ENCODE measurements at regions not wholly inside any gene's neighbourhood (a gene's known extent, or its start where the extent isn't known, plus 50 kb on each side); places are given as distances from the start of the nearest gene placed in this dataset.

DNA sequence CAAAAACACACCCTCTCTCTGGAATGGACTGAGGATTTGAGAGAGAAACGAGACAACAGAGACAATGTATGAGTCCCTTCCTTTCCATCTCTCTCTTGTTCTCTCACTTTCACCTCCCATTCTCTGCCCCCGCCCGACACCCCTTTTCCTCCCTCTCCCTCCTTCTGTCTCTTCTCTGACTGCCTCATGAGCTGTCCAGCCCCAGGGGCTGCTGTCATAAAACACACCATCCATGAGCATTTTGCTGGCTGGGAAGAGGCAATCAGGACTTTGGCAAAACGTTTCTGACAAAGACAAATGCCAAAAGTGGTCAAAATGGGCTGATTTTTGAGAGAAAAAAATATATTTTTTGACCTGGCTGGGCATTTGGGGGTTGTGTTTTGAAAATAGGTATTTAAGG is 377.2 kb downstream of the EN1 start:
- H3K9me2 ChIP-seq (replicated peaks; ENCODE audit: low read depth, low read length) = no peaks in the 10 kb centered on the region
- H3K36me3 ChIP-seq (ENCODE audit: insufficient read depth, low read length) = no peaks in the 10 kb centered on the region
- H4K20me1 ChIP-seq (ENCODE audit: insufficient read depth, low read length, poor library complexity, severe bottlenecking) = no peaks in the 10 kb centered on the region
- no peaks in the 10 kb centered on the region for H3F3A ChIP-seq (ENCODE audit: low read depth)
- no peak overlapping the region for H3K4me3 ChIP-seq (ENCODE audit: low read length, poor library complexity, severe bottlenecking)
- no peaks in the 10 kb centered on the region for H3K79me2 ChIP-seq (ENCODE audit: insufficient read depth, low read length)
- H3K9me3 ChIP-seq (ENCODE audit: insufficient read depth, low read depth, low read length) = no peaks in the 10 kb centered on the region
- H3K27me3 ChIP-seq (ENCODE audit: insufficient read depth, low read length, poor library complexity, severe bottlenecking) = no peaks in the 10 kb centered on the region
- TF ChIP-seq, protein P1, sequence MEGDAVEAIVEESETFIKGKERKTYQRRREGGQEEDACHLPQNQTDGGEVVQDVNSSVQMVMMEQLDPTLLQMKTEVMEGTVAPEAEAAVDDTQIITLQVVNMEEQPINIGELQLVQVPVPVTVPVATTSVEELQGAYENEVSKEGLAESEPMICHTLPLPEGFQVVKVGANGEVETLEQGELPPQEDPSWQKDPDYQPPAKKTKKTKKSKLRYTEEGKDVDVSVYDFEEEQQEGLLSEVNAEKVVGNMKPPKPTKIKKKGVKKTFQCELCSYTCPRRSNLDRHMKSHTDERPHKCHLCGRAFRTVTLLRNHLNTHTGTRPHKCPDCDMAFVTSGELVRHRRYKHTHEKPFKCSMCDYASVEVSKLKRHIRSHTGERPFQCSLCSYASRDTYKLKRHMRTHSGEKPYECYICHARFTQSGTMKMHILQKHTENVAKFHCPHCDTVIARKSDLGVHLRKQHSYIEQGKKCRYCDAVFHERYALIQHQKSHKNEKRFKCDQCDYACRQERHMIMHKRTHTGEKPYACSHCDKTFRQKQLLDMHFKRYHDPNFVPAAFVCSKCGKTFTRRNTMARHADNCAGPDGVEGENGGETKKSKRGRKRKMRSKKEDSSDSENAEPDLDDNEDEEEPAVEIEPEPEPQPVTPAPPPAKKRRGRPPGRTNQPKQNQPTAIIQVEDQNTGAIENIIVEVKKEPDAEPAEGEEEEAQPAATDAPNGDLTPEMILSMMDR (conservative IDR thresholded peaks at IDR 0.05; ENCODE audit: low read length) = no peak
- no peak for TF ChIP-seq EZH2phosphoT487 (IDR thresholded peaks at IDR 0.05; ENCODE audit: borderline replicate concordance)
- H3K9ac ChIP-seq (ENCODE audit: low read depth, low read length, poor library complexity, severe bottlenecking) = no peak overlapping the region
- H3K4me2 ChIP-seq (ENCODE audit: low read depth, low read length, poor library complexity, severe bottlenecking) = no peak overlapping the region
- H3K4me1 ChIP-seq (ENCODE audit: insufficient read depth, low read length, poor library complexity, severe bottlenecking) = no peaks in the 10 kb centered on the region
- no peak overlapping the region for H2AFZ ChIP-seq (ENCODE audit: low read length)

DNA sequence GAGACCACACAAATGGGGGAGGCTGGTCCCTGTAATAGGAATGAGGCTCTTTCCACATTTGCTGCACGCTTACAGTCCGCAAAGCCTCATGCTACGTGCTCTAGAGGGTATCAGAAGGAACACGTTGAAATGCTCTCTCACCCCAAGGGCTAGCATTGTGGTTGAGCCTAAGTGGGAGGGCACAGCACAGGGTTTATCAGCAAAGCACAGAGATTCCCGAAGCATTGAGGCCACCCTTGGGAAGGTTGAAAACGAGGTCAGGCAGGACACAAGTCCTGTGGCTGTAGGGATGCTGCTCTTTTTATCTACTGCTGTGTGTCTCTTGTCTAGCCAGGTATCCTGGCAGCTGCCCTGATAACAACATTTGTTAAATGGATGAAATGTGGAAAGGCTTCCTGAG is 378.3 kb downstream of the EN1 start:
- H3K9me3 ChIP-seq (ENCODE audit: insufficient read depth, low read depth, low read length) = no peaks in the 10 kb centered on the region
- H3K79me2 ChIP-seq (ENCODE audit: insufficient read depth, low read length) = no peaks in the 10 kb centered on the region
- no peaks in the 10 kb centered on the region for H3K9me2 ChIP-seq (replicated peaks; ENCODE audit: low read depth, low read length)
- no peak for TF ChIP-seq EZH2phosphoT487 (IDR thresholded peaks at IDR 0.05; ENCODE audit: borderline replicate concordance)
- TF ChIP-seq, protein P1 (conservative IDR thresholded peaks at IDR 0.05; ENCODE audit: low read length) = no peak
- no peak overlapping the region for H2AFZ ChIP-seq (ENCODE audit: low read length)
- no peak overlapping the region for H3K4me3 ChIP-seq (ENCODE audit: low read length, poor library complexity, severe bottlenecking)
- no peaks in the 10 kb centered on the region for H4K20me1 ChIP-seq (ENCODE audit: insufficient read depth, low read length, poor library complexity, severe bottlenecking)
- H3K9ac ChIP-seq (ENCODE audit: low read depth, low read length, poor library complexity, severe bottlenecking) = no peak overlapping the region
- no peaks in the 10 kb centered on the region for H3K27me3 ChIP-seq (ENCODE audit: insufficient read depth, low read length, poor library complexity, severe bottlenecking)
- H3K36me3 ChIP-seq (ENCODE audit: insufficient read depth, low read length) = no peaks in the 10 kb centered on the region
- no peaks in the 10 kb centered on the region for H3K4me1 ChIP-seq (ENCODE audit: insufficient read depth, low read length, poor library complexity, severe bottlenecking)
- no peaks in the 10 kb centered on the region for H3F3A ChIP-seq (ENCODE audit: low read depth)
- H3K4me2 ChIP-seq (ENCODE audit: low read depth, low read length, poor library complexity, severe bottlenecking) = no peak overlapping the region

DNA sequence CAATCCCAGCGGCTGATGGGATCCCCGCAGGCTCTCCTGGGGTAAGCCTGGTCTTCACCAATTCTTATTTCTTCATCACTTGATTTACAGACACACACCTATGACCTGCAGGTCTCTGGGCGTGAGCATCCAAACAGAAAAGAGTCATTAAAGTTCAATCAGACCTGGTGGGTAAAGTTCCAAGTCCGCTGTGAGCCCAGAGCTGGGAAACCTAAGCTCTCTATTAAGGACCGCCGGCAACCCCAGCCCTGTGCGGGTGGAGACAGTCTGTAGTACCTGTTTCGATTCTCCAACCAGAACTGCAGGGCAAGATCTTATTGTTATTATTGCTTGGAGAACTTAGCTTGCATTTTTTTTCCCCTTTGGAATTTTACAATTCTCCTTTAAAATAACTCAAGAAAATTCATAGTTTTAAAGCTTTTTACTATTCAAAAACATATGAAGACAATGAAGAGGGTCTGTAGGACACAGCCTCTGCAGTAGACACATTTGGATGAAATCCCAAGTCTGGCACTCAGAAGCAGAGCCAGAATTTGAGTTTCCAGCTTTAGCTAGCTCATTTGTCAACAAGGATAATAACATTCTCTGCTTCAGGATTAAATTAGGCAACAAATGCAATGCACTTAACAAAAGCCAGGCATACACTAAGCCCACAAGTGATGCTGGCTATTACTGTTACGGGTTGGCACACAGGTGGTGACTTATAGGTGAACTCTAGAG is 376.4 kb downstream of the INSIG2 start:
- Histone ChIP-seq H3K9me2 (replicated peaks; ENCODE audit: low read depth, low read length) (no peaks in the 10 kb centered on the region), H3K4me1 (ENCODE audit: insufficient read depth, low read length, poor library complexity, severe bottlenecking) (no peaks in the 10 kb centered on the region)
- TF ChIP-seq, protein P1 (conservative IDR thresholded peaks at IDR 0.05; ENCODE audit: low read length) = no peak
- no peak for TF ChIP-seq EZH2phosphoT487 (IDR thresholded peaks at IDR 0.05; ENCODE audit: borderline replicate concordance)

More for the DNA sequence above, 376.4 kb downstream of the INSIG2 start:
- H3K27me3 ChIP-seq (ENCODE audit: insufficient read depth, low read length, poor library complexity, severe bottlenecking) = no peaks in the 10 kb centered on the region
- H2AFZ ChIP-seq (ENCODE audit: low read length) = no peak overlapping the region
- no peaks in the 10 kb centered on the region for H3K9me3 ChIP-seq (ENCODE audit: insufficient read depth, low read depth, low read length)
- H3K4me2 ChIP-seq (ENCODE audit: low read depth, low read length, poor library complexity, severe bottlenecking) = no peak overlapping the region
- H4K20me1 ChIP-seq (ENCODE audit: insufficient read depth, low read length, poor library complexity, severe bottlenecking) = no peaks in the 10 kb centered on the region
- no peaks in the 10 kb centered on the region for H3K79me2 ChIP-seq (ENCODE audit: insufficient read depth, low read length)
- H3F3A ChIP-seq (ENCODE audit: low read depth) = no peaks in the 10 kb centered on the region
- no peak overlapping the region for H3K4me3 ChIP-seq (ENCODE audit: low read length, poor library complexity, severe bottlenecking)
- H3K9ac ChIP-seq (ENCODE audit: low read depth, low read length, poor library complexity, severe bottlenecking) = no peak overlapping the region
- H3K36me3 ChIP-seq (ENCODE audit: insufficient read depth, low read length) = no peaks in the 10 kb centered on the region
